ENCODE measurements at regions not wholly inside any gene's neighbourhood (a gene's known extent, or its start where the extent isn't known, plus 50 kb on each side); places are given as distances from the start of the nearest gene placed in this dataset.

GRCh38 chr11:91742155-91742554 lies 482.5 kb upstream of the FAT3 start:
- DNase-seq, result no peak

- no peak for DNase-seq
Observed at GRCh38 chr11:91731051-91731450, 493.6 kb upstream of the FAT3 start.

GRCh38 chr11:91730620-91731019 lies 494.0 kb upstream of the FAT3 start:
- DNase-seq, result no peak

GRCh38 chr11:91730057-91730456 lies 494.6 kb upstream of the FAT3 start:
- no peak for DNase-seq

GRCh38 chr11:91717169-91717568 lies 507.4 kb upstream of the FAT3 start:
- no peak for DNase-seq

- no peak for DNase-seq
Observed at GRCh38 chr11:91707652-91708482, 516.8 kb upstream of the FAT3 start.

- no peak for DNase-seq
Observed at GRCh38 chr11:91703042-91703441, 521.6 kb upstream of the FAT3 start.

- no peak for DNase-seq
Observed at GRCh38 chr11:91700854-91701253, 523.8 kb upstream of the FAT3 start.

- no peak for DNase-seq
Observed at GRCh38 chr11:91698845-91699244, 525.8 kb upstream of the FAT3 start.

DNA sequence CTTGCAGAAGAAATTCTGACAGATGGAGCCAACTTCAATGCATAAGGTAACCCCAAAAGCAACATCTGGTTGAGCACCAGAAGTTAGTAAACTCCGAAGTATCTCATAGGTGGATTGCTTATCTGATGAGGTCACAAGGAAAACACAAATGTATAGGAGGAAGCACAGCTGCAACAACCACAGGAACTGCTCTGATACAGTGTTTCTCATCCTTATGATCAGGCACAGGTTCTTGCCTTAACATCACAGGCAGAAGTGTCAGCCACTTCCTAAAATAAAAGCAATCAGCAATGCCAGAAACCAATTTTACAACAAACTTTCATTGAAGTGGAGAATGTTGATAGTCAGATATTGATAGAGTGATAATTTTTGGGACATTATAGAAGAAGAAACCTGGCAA lies 530.3 kb upstream of the FAT3 start:
- DNase-seq, result no peak

- DNase-seq, result no peak
Observed at GRCh38 chr11:91691872-91692271, 532.7 kb upstream of the FAT3 start.

DNA sequence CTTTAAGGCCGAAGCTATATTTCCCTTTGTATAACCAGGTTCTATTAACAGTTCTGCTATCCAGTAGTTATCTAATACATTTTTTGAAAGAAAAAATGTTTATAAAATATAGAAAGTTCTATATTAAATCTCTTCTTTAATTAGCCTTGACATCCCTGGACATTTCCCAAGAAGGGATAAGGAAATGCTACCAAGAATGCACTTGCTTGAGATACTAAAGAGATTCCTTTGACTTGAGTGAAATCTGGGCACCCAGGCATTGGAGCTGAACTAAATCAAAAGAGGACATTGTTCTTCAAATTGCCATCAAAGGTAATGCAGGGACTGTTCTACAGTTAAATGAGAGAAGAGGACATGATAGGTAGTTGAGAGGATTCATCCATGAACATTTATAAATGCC lies 535.9 kb upstream of the FAT3 start:
- DNase-seq, result no peak

- DNase-seq, result no peak
Observed at GRCh38 chr11:91686700-91687099, 537.9 kb upstream of the FAT3 start.

DNA sequence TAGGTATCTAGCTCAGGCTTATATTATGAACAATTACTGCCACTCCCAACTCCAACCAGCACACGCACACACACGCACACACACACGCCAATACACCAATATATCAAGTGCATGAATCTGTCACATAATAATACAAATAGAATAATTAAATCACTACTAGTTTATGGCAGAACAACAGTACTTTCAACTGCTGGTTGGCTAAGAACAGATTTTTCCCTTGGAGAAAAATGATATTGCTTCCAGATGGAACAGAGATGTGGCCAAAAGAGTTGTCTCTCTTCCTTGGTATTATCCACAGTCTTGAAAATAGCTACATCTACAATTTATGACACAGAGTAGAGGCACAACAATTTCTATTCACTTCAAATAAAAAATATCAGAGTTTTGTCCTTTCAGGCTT lies 538.3 kb upstream of the FAT3 start:
- DNase-seq, result no peak

- DNase-seq, result no peak
Observed at GRCh38 chr11:91673705-91674104, 550.9 kb upstream of the FAT3 start.

DNA sequence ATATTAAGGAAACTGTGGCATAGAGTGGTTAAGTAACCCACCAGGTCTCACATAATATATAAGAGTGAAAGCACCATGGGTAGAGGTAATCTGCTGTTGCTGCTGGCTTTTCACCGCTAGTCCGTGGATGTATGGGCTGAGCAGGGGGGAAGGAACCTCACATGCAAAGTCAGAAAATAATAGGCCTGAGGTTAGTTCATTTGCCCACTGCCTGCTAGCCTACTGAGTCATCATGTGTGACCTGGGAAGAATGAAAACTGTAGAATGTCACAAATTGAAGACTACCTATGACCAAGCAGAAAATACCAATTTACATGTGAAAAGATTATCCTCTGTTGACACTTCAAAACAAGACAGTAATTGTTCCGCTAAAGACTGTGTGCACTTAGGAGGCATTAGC lies 560.1 kb upstream of the FAT3 start:
- no peak for DNase-seq

DNA sequence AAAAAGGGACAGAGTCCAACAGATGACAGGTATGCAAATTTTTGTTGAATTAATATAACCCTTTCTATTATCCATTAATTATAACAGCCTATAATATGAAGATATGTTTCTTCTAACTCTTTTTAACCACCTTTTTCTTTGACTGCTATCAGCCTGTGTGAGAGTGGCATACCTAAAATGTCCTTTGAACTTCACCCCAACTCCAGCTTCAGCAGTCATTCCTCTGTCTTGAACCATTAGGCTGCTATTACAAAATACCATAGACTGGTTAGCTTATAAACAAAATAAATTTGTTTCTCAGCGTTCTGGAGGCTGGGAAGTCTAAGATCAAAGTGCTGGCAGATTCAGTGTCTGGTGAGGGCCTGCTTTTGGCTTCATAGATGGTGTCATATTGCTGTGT lies 564.6 kb upstream of the FAT3 start:
- no peak for DNase-seq

DNA sequence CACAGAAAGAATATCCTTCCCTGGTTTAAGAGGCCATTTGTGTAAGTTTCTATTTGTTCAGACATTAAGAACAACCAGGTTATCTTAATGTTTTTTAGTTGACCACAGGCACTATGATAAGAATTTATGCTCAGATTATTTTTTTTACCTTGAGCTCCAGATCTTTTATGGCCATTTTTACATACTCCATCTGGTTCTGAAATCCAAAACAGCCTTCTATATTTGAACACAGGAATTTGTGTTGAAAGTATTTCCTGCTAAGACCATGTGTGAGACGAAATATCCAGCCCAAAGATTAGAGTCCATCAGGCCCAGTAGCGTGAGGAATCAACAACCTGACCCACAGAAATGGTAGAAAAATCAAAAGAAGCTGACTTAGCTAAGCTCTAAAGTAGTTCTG lies 569.9 kb upstream of the FAT3 start:
- DNase-seq, result no peak

- no peak for DNase-seq
Observed at GRCh38 chr11:91653079-91653754, 571.4 kb upstream of the FAT3 start.

DNA sequence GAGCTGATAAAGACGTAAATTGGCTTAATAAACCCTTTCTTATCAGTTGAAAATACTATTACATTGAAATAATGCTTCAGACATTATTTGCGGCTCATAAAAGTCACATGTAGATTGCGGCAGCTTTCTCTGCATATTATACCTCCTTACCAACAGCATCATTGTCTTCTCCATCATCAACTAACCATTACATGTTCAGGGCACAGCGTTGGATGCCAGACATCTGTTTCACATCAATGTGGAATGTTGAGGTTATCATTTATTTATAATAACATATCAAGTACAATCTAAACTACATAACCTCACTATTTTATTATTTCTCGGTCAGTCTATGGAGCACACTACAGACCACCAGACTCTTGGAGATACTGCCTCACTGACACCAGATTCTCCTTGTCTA lies 573.8 kb upstream of the FAT3 start:
- no peak for DNase-seq

DNA sequence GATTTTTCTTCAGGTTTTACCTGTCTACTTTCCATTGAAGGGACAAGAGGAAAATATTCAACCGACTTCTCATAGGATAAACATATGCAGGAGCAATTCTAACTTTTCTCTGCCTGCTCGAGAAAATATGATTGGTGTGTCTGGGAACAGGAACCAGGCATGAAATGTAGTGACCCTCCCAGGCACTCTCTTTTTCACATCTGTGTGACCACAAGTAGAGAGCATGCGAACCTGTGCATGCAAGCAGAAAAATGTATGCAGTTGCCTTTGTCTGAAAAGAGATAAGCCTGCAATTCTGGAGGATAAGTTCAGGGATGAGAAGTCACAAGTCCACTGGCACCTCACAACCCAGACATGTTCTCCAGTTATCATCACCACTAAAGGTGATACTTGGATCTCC lies 583.5 kb upstream of the FAT3 start:
- no peak for DNase-seq

- no peak for DNase-seq
Observed at GRCh38 chr11:91639359-91639758, 585.3 kb upstream of the FAT3 start.

- no peak for DNase-seq
Observed at GRCh38 chr11:91630916-91631673, 593.5 kb upstream of the FAT3 start.

DNA sequence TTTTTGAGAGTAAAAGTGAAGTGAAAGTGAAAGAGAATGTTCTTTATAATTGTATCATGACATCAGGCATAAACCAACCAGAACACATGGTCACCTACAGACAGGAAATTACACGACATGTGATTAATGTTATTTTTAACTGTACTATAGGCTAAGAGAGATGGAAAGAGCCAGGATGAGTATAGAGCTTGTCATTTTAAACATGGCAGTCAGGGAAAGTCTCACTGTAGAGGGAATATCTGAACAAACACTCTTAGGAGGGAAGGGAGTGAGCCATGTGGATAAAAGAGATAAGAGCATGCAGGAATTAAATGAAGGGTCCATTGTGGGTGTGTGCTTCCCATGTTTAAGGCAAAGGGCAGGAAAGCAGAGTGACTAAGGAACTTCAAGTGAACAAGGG lies 599.1 kb upstream of the FAT3 start:
- no peak for DNase-seq

All from activated CD4-positive, alpha-beta T cell treated with anti-CD3 and anti-CD28 coated beads for 48 hours (primary cell).